GM18858 (cell line): ENCODE measurements at regions not wholly inside any gene's neighbourhood (a gene's known extent, or its start where the extent isn't known, plus 50 kb on each side); places are given as distances from the start of the nearest gene placed in this dataset.
"Not testable (repeated sequence)": the region's sequence is repeated elsewhere in the genome, so short reads cannot be mapped to it uniquely, and the experiment has no call there.

Source experiments
- ATAC-seq: cut with Tn5 transposase; IDR thresholded peaks from one replicate; pipeline ENCODE4 v1.9.1; 2021; ENCODE audit not compliant: unreplicated experiment

DNA sequence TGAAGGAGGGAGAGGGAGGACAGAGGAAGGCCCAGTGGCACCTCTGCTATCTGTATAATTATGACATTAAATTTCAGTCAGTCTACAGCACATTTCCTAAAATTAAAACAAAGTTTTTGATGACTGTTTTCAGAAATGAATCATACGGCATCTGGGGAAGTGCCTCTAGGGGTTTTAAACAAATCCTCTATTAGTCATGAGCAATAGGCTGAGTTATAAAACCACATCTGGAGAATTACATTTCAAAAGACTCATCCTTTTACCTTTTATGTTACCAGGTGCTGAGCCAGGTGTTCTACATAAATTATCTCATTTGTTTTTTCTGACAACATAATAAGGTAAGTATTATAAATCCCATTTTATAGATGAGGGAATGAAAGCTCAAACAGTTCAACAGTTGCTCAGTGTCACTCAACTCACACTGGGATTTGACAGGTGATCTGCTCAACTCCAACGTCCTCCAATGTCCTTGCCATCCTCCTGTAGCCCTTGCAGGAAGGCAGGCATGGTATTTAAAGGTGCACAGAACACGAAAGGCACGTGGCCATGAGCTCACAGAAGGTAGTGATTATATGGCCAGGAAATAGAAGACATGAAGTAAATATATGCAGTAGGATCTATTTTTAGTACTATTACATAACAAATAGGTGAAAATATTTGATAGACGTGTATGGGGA lies 184.2 kb upstream of the MAN1A1 start:
- peak; percentile 64 for ATAC-seq

DNA sequence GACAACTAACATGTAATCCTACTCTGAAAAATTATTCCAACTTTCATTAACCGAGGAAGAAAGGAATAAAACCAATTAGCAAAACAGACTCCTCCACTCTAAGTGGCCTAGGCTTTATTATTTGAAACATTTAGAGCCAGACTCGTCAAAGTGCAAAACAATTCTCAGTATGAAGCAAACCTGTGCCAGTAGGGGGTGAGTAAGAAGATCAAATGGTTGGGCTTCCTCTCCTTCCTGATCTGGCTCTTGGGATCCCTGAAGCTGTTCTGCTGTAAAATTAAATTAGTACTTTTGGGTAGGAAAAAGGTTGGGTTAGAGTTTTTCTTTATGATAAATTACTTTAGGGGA lies 177.6 kb upstream of the MAN1A1 start:
- ATAC-seq, result no peak

DNA sequence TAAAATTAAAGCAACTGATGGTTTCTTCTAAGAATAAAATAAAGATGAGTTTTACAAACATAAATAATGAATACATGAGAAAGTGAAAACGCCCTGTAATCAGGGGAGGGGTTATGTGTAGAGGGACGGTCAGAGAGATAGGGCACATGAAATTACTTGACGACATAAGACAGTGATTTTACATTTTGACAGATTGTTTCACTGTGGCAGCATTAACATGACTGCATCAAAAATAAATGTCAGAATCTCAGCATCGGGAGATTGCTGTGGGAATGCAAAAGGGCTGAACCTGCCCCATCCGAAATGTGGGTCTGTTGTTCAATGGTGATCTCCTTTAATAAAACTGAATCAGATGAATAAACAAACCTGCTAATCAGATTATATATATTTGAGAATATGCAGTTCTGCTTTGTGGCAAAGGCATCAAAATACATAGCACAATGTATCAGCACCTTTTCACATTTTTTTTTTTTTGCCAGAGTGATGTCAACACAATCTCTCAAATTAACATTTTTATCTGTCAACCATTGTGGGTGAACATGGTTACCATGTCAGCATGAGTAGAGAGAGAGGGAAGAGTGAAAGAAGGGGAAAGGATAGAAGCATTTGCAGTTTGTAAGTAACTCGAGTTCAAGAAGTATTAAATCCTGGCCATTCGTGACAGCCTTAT lies 177.1 kb upstream of the MAN1A1 start:
- ATAC-seq, result no peak

DNA sequence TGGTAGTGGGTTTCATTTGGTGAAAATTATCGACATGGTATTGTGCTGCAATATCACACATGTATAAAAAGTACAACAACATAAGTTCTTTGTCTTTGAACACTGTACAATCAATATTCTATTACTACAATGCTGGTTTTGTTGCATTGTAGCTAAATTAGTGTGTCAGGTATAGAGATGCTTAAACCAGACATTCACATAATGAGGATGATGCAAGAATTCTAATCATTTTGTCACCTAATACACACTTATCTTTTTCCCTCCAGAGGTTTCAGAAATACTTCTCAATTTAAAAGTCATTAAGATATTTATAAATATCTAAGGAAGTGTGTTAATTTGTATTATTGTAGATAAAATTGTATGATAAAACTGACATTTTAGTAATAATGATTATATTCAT lies 174.8 kb upstream of the MAN1A1 start:
- no peak for ATAC-seq

DNA sequence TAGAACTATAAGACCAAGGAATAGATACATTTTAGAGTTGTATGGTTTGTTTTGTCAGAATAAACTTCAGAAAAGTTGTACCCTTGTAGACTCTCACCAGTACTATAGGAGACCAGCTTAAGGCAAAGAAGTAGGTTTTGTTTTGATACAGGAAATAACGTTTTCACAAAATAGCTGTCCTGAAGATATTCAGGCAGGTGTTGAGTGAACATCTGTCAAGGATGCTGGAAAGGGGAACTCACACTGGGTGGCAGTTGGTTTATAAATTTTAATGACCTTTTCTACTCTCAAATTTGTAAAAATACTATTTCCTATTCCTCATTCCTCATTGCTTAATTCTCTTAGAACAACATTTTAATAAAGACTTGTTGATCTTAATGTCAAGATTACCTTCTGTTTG lies 174.0 kb upstream of the MAN1A1 start:
- ATAC-seq, result no peak

DNA sequence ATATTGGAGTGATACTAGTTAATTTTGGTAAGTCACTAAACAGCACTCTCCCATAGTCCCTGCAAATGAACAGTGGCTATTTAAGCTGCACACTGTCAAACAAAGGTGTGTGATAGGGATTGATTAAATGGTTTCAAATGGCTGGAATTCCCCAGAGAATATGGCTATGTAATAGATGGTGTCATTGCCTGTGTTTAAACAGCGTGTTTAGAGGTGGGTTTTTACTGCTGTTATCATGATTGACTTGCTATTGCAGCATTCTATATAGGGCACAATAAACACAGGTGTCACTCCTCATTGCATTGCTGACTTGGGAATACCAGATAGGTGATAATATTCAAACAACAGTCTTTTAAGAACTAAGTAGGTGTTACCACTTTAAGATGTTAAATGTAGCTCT lies 171.7 kb upstream of the MAN1A1 start:
- ATAC-seq, result no peak

DNA sequence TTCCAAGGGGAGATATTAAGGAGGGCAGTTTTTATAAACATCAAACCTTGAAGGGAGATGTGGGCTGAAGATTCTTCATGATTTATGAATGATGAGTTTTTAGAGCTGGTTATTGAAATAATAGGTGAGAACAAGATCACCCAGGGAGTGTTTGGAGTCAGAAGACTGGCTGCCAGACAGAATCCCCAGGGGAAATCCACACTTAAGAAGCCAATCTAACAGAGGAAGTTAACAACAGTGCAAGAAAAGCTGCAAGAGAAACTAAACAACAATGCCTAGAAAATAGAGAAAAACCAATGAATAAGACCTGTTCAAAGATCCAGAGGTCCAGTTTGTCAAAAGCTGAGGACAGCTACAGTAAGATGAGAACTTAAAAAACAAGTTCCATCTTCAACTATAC lies 167.9 kb upstream of the MAN1A1 start:
- ATAC-seq, result peak; percentile 57

DNA sequence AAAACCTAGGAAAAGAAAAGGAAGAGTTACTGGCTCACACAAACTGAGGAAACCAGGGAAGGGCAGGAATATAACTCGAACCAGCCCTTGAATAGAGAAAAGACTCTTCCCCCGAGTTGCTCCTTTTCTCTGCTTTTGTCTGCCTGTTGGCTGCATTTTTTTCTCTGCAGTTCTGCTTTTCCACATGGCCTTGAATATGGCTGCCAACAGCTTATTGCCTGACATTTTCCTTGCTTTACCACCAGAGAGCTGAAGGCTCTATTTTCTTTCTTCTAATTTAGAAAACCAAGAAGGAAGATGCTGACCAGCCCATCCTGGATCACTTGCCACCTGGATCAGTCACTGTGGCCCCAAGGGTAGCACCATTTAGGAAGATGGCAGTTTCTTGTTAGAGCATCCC lies 164.8 kb upstream of the MAN1A1 start:
- ATAC-seq, result no peak

DNA sequence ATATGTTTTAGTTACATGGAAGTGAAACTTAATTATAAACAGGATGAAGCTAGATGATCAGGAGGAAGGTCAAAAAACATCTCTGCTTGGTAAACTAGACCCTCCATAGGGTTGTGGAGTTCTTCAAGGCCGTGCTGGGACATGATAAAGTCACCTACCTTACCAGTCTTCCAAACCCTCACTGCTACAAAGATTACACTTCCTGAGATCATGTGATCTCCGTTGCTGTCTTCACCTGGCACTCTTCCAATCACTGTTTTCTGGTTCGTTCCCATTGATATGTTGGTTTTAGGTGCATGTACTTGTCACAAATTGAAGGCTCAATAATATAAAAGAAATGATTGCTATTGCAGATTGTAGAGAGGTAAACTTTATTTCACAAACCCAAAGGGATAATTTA lies 161.5 kb upstream of the MAN1A1 start:
- no peak for ATAC-seq

DNA sequence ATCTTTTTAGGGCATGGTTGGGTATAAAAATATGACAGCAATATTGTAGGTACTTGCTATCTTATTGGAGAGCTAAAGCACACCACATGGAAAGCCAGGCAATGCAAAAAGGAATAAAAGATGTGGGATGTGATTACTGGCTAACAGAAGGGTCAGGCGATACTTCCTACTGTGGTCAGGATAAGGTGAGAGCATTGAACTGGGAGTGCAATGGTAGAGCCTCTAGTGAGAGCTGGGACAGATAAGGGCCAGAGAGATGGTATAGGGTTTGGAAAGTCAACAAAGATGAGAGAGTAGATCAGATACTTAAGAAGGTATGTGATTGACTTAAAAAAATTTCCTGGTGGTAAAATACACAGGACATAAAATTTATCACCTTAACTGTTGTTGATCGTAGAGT lies 160.7 kb upstream of the MAN1A1 start:
- no peak for ATAC-seq

DNA sequence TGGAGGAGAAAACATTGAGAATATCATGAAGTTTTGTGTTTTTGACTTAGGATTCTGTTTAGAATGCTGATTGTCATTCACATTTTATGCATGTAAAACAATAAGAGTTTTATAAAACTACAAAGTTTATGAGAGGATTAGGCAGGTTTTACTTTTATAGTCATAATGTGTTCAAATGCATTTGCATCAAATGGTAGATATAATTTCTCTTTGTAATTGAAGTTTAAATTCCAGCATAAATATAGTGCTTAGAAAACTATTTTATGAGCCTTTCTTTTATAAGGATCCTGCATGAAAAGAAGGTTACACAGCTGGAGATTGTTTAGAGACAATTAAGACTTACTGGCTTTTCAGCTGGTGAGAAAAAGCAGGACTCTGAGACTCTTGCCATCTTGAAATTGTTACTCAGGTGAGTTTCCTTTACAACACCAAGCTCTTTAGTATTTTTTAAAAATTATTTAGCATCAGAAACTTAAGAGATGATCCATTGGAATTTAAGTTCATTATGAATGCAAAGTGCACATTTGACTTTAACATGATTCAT lies 157.1 kb upstream of the MAN1A1 start:
- ATAC-seq, result no peak

DNA sequence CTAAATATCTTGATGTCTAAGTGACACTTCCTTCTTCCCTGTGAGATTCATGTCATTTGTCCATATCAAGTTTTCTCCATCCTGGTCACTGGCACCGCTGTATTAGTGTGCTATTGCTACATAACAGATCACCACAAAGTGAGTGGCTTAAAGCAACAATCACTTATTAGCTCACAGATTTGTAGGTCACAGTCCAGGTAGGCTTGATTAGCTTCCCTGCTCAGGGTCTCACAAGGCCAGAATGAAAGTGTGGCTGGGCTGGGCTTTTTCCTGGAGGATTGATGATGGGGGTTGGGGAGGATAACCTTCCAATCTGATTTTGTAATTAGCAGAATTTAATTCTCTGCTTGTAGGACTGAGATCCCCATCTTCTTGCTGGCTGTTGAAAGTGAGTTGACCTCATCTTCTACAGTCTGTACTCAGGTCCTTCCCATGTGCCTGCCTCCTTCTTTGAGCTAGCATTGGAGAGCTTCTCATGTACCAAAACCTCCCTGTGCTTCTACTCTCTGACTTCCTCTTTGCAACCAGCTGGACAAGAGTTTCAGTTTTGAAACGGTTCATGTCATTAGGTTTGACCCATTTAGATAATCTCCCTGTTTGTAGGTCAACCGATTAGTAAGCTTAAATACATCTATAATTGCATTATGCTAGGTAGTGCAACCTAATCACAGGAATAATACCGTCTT lies 152.4 kb upstream of the MAN1A1 start:
- peak; percentile 82 for ATAC-seq

DNA sequence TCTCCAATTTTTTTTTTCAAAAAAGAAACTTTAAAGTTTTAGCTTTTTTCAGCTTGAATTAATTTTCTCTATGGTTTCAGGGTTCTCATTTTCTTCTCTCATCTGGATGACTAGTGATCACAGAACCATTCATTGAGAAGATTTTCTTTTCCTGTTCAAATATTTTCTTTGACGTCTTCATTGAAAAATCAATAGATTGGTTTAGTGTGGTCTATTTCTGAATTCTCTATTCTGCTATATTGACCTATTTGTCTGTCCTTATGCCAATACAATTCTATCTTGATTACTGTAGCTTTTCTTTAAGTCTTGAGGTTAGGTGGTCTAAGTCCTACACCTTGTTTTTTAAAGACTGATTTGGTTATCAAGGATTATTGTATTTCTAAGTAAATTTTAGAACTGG lies 150.2 kb upstream of the MAN1A1 start:
- ATAC-seq, result no peak

DNA sequence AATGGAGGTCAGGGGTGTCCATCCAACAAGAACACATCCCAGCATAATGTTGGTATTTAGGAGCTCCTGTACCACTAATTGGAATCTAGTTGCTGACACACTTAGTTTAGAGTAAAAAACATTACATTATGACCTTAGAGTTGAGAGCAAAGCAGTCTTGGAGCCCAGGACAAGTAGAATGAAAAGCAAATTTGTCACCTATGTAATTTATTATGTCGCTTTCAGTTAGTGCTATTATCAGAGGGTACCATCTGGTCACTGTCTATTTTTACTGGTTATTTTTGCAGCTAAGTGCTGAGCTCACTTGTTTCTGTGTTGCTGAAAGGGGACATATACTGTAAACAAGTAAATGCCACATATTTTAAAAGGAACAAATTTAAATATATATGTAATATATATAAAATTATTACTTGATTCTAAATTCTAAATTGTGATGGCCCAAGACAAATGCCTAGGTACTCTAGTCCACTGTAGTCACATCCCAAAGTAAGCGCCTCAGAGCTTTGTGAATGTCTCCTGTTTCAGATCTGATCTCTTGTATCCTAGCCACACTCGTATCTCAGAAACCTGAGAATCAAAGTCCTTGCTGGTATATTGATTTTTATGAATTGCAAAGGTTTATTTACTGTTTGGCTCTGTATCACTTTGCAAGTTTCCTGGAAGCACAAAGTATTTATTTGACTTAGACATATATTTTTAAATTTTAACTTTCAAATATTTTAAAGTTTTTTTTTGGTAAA lies 148.6 kb upstream of the MAN1A1 start:
- ATAC-seq, result no peak

DNA sequence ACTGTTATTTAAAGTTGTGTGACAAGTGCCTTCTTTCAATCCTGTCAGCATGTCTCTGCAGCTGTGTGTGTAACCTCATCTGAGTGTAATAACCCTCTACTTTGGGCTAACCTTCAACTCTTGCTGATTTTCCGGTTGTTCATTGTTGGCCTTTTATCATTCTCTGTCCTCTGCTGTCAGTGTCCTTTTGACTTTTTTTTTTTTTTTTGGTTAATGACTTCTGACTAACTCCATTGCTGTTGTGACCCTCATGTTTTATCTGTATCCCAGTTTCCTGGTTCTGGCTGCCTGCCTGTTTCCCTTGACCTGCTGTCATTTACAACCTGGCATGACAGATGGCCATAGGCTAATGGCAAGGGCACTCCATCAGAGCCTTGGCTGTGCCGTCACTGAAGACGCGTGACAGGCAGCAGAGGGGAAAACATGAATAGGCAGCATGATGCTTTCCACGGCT lies 145.7 kb upstream of the MAN1A1 start:
- ATAC-seq, result no peak

DNA sequence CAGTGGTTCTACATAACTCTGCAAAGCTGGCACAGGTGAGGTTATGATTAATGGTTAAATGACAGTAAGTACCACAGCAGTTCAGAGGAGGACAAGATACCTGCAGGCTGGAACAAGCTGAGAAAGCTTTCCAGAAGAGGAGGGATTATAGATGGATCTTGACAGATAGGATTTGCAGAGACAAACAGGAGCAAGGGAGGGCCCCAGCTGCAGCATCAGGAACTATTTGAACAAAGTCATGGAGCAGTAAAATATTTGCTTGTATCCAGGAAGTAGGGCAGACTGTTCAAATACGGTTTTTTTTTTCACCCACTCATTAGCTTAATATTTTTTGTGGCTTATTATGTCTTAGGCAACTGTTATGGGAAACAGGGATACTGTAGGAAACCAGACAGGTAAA lies 144.4 kb upstream of the MAN1A1 start:
- no peak for ATAC-seq

DNA sequence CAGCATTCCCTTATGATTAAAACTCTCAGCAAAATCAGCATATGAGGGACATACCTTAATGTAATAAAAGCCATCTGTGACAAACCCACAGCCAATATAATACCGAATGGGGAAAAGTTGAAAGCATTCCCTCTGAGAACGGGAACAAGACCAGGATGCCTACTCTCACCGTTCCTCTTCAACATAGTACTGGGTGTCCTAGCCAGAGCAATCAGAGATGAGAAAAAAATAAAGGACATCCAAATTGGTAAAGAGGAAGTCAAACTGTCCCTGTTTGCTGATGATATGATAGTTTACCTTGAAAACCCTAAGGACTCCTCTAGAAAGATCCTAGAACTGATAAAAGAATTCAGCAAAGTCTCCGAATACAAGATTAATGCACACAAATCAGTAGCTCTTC lies 141.6 kb upstream of the MAN1A1 start:
- ATAC-seq, result not testable (repeated sequence)

DNA sequence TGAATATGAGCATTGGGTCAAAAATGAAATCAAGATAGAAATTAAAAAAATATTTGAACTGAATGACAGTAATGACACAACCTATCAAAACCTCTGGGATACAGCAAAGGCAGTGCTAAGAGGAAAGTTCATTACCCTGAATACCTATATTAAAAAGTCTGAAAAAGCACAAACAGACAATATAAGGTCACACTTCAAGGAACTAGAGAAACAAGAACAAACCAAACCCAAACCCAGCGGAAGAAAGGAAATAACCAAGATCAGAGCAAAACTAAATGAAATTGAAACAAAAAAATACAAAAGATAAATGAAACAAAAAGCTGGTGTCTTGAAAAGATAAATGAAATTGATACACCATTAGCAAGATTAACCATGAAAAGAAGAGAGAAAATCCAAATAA lies 140.5 kb upstream of the MAN1A1 start:
- not testable (repeated sequence) for ATAC-seq

DNA sequence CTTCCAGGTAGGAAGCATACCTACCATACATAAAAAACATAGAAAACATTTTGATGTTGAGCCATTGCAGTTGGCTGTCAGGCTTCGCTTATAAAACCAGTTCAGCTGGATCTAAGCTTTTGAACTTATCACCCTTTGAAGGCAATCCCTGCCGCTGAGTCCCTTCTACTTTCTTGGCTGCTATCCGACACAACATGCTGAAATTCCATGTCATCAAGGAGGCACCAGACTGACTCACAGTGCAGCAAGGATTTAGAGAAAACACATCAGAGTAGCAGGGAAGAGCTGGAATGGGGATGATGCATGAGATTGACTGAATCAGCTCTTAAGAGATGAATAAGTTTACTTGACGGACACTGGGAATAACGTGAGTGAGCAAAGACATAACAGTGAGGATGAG lies 135.0 kb upstream of the MAN1A1 start:
- no peak for ATAC-seq

DNA sequence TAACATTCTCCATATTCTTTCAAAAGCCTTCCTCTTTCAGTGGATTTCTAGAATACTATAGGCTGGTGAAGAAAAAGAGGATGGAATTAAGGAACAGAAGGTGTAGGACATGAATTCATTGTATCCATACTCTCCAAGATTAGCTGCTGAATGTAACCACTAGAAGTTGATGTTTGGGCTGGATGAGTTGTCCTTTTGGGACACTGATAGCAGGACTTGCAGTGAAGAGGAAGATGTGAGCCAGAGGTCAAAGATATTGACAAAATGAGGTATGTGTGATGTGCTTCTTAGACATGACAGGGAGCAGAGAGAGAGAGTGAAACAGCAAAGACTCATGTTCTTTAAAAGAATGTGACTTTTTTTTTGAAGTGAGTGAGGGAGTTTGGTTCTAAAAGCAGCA lies 134.3 kb upstream of the MAN1A1 start:
- ATAC-seq, result no peak

DNA sequence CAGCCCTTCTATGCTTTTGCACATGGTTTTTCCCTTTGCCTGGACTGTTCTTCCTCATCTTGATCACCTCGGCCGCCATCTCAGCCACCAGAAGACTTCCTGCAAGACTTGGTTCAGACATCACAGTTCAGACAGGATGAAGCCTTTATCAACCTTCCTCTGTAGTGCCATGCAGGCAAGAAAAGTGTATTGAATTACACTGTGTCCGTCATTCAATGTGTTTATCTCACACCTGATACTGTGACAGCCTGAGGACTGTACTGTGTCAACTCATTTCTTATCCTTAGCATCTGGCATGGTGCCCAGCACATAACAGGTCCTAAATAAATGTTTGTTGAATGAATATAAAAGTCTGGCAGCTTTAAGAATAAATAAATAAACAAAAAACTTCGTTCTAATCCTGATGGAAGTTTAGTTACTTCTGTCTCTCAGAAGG lies 133.3 kb upstream of the MAN1A1 start:
- ATAC-seq, result no peak
